GM21576 (cell line): ENCODE measurements at regions not wholly inside any gene's neighbourhood (a gene's known extent, or its start where the extent isn't known, plus 50 kb on each side); places are given as distances from the start of the nearest gene placed in this dataset.
"Not testable (repeated sequence)": the region's sequence is repeated elsewhere in the genome, so short reads cannot be mapped to it uniquely, and the experiment has no call there.

Experiments
- ATAC-seq: cut with Tn5 transposase; IDR thresholded peaks from one replicate; pipeline ENCODE4 v1.9.1; 2021; ENCODE audit warnings: mild to moderate bottlenecking, moderate library complexity; ENCODE audit not compliant: unreplicated experiment

- no peak for ATAC-seq
Measured at GRCh38 chr11:130668751-130669150, 220.3 kb downstream of the ADAMTS15 start.

DNA sequence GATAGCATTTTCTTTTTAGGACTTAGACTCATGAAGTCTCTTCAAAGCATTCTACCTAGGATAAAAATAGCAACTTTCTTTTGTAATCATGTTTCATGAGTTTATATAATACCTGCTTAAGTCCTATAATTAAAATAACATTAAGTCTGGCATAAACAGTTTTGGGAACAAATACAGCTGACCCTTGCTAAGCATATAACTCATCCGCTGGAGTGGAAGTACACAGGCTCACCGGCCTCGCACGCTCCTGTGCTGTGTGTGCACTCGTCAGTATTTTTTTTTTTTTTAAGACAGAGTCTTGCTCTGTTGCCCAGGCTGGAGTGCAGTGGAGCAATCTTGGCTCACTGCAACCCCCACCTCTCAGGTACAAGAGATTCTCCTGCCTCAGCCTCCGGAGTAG, 221.8 kb downstream of the ADAMTS15 start:
- no peak for ATAC-seq

GRCh38 chr11:130671801-130672700, 223.6 kb downstream of the ADAMTS15 start:
- no peak for ATAC-seq

- ATAC-seq, result no peak
Measured at GRCh38 chr11:130672911-130673310, 224.5 kb downstream of the ADAMTS15 start.

- no peak for ATAC-seq
Measured at GRCh38 chr11:130673698-130674097, 225.3 kb downstream of the ADAMTS15 start.

DNA sequence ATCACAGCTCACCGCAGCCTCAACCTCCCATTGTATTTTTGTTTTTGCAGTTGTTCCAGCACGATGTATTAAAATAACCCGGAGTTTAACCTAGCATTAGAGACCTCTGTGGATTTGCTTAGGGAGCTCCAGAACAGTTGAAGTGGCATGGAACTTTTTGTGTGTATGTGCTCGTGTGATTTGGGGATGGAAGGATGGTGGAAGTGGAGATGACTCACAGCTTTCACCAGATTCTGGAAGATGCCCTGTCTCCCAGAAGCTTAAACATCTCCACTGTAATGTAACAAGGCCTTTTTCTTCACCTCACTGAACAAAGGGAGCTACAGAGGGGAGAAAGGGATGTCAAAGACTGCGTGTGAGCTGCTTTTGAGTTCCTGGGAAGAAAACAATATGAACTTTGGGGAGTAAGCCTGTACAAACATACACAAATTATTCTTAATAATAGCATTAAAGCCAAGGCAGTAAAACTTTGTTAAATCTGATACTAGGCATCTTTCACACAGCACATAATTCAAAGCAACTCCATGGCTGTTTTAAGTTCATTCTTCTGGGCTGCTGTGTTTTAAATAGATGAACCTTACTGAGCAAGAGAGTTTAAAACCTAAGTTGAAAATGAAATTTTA, 226.4 kb downstream of the ADAMTS15 start:
- no peak for ATAC-seq

- ATAC-seq, result no peak
Measured at GRCh38 chr11:130675371-130675821, 227.0 kb downstream of the ADAMTS15 start.

DNA sequence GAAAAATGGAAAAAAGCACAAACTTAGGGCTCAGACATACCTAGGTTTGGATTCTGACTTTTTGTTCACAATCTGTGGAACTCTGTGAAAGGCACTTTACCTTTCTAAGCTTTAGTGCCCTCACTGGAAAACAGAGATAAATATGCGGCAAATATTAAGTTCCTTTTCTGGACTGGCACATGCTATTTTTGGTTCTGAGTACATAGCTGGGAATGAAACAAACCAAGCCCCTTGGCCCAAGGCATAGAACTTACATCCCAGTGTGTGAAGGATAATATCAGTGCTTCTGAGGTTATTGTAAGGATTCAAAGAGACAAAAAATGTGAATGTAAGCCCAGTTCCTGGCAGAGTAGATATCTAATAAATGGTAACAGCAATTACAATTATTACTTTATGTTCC, 227.5 kb downstream of the ADAMTS15 start:
- no peak for ATAC-seq

GRCh38 chr11:130677486-130678153, 229.2 kb downstream of the ADAMTS15 start:
- ATAC-seq, result no peak

- ATAC-seq, result no peak
Measured at GRCh38 chr11:130679247-130679646, 230.8 kb downstream of the ADAMTS15 start.

DNA sequence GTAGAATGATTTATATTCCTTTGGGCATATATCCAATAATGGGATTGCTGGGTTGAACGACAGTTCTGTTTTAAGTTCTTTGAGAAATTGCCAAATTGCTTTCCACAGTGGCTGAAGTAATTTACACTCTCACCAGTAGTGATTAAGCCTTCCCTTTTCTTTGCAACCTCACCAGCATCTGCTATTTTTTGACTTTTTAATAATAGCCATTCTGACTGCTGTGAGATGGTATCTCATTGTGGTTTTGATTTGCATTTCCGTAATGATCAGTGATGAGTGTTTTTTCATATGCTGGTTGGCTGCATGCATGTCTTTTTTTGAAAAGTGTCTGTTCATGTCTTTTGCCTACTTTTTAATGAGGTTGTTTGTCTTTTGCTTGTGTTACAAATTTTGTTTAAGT, 233.8 kb downstream of the SNX19 start:
- ATAC-seq, result not testable (repeated sequence)

- ATAC-seq, result no peak
Measured at GRCh38 chr11:130689222-130689908, 226.9 kb downstream of the SNX19 start.

GRCh38 chr11:130691581-130691980, 224.7 kb downstream of the SNX19 start:
- ATAC-seq, result no peak

- ATAC-seq, result no peak
Measured at GRCh38 chr11:130692220-130692619, 224.1 kb downstream of the SNX19 start.

DNA sequence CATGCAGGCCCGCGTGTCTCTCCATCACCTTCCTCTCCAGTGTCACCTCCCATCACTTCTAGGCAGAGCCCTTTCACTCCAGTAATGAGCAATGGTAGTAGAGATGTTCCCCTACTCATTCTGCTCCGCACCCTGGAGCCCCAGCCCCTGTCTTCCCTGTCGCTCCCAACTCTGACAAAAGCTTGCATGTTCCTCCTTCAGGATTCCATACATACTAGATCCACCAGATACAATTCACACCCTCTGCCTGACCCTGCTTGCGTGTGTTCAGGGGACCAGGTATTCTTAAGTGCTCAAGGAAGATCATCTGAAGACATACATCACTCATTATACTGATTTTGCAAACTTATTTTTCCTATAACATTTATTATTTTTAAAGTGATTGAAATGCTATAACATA, 222.7 kb downstream of the SNX19 start:
- ATAC-seq, result no peak

- no peak for ATAC-seq
Measured at GRCh38 chr11:130694488-130695045, 221.7 kb downstream of the SNX19 start.

DNA sequence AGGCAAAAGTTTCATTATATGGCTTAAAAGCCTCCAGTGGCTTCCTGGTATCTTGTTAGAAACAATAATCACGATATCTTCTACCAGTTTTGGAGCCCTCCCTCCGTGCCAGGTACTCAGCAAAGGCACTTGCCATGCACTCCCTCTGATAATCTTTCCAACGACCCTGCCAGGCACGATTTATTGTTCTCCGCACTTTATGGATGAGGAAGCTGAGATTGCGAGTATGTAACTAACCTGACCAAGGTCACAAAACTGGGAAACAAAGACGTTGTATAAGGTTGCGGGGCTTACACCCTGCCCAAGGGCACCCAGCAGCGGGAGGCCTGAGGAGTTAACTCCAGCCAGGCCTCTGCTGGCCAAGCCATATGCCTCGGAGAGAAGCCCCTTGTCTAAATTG, 218.1 kb downstream of the SNX19 start:
- no peak for ATAC-seq

DNA sequence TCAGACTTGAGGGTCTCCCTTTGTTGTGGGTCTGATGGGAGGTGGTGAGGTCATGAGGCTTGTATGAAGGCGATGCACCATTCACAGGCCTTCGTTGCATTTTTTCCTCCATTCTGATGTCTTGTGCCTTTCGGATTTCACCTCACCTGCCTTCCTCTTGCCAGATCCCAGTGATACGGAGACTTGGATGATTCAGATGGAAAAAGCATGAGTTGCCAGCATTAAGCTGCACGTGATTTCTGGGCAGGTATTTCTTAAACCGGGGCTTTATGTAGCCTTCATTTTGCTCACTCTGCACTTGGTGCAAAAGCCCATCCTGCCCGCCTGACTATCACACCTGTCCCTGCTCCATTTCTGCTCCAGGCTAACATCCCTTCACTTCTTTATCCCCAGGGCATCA, 216.7 kb downstream of the SNX19 start:
- ATAC-seq, result no peak

DNA sequence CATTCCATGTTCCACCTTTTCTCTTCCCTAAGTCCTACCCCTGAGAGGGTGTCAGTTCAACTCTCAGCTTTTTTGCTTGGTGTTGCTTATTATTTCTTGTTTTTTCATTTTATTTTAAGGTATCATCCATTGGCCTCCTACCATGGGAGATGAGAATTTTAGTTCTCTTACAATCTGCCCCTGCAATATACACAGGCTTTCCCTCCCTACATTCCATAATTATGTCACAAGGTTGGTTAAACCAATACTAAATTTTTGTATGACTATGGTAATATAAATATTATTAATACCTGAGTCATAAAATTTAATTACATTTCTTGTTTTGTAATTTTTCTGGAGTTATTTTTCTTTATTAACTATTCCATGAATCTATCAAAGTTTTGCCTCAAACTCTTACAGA, 216.2 kb downstream of the SNX19 start:
- ATAC-seq, result no peak

DNA sequence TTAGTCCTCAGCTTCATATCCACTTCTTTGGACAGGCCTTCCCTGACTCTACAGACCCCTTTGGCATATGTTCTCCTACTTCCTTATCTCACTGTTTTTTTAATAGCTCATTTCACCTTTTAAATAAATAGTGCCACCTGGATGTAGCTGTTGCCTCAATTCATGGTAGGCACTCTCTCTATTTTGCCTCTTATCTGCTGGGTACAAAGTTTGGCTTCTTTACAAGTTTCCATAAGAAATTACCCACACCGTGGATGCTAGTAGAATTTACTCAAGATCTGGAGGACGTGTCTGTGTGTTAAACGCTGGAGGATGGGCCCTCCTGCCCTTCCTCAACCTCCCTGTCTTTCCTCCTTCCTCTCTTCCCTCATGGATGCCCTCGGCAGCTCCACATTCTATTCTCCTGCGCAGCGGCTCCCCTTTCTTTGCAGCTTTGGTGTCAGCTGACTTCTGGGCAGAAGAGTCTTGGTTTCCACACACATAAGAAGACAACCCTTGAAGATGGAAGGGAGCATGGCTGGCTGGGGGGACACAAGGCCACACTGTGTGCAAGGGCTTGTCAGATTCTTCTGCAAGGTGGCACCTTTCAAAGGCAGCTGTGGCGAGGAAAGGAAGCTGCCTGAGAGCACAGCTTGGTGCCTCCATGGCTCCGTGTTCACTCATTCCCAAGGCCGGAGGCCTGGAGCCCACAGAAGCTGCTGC, 212.6 kb downstream of the SNX19 start:
- ATAC-seq, result no peak
